ENCODE measurements at regions not wholly inside any gene's neighbourhood (a gene's known extent, or its start where the extent isn't known, plus 50 kb on each side); places are given as distances from the start of the nearest gene placed in this dataset.

DNA sequence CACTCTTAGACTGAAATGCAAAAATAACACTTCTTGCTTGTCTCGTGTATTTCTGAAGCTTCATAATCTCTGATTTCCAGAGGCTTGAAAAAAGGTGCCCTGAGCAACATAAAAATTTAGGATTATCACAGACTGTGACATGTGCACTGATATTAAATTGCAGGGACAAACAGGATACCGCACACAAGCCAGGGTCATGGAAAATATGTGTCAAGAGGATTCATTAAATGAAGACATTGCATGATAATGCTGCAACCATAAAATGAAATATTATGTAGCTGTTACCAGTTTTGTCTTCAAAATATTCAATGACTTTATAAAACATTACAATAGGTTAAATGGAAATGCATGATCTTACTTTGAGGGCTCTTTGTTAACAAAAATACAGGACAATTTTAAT lies 328.0 kb downstream of the KCTD8 start:
- TF ChIP-seq, protein P1, sequence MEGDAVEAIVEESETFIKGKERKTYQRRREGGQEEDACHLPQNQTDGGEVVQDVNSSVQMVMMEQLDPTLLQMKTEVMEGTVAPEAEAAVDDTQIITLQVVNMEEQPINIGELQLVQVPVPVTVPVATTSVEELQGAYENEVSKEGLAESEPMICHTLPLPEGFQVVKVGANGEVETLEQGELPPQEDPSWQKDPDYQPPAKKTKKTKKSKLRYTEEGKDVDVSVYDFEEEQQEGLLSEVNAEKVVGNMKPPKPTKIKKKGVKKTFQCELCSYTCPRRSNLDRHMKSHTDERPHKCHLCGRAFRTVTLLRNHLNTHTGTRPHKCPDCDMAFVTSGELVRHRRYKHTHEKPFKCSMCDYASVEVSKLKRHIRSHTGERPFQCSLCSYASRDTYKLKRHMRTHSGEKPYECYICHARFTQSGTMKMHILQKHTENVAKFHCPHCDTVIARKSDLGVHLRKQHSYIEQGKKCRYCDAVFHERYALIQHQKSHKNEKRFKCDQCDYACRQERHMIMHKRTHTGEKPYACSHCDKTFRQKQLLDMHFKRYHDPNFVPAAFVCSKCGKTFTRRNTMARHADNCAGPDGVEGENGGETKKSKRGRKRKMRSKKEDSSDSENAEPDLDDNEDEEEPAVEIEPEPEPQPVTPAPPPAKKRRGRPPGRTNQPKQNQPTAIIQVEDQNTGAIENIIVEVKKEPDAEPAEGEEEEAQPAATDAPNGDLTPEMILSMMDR (tag by site-specific recombination; IDR thresholded peaks at IDR 0.05): no peak
- no peak for TF ChIP-seq HOXA7 (CRISPR knock-in tag; IDR thresholded peaks at IDR 0.05; ENCODE audit: borderline replicate concordance)
- no peak for TF ChIP-seq SALL2 (tag by site-specific recombination; IDR thresholded peaks at IDR 0.05; ENCODE audit: borderline replicate concordance)
- no peak for TF ChIP-seq ZNF530 (tag by site-specific recombination; IDR thresholded peaks at IDR 0.05; ENCODE audit: low read depth)
- no peak for TF ChIP-seq ZNF701 (tag by site-specific recombination; IDR thresholded peaks at IDR 0.05)
- TF ChIP-seq TSHZ1 (tag by site-specific recombination; IDR thresholded peaks at IDR 0.05; ENCODE audit: borderline replicate concordance): no peak
- no peak for TF ChIP-seq ZNF121 (tag by site-specific recombination; IDR thresholded peaks at IDR 0.05)
